Endothelial cell of umbilical vein (primary cell): ENCODE measurements at regions not wholly inside any gene's neighbourhood (a gene's known extent, or its start where the extent isn't known, plus 50 kb on each side); places are given as distances from the start of the nearest gene placed in this dataset.
A peak's percentile ranks its signal among the peaks of the same experiment; 100 is the strongest.
"Not testable (repeated sequence)": the region's sequence is repeated elsewhere in the genome, so short reads cannot be mapped to it uniquely, and the experiment has no call there.

Experiments
- BruUV-seq: library from RNA; stranded (reverse); fragments of 400-500 nt; replicated peaks from 2 replicates; lab custom pipeline; 2021; lab: Mats Ljungman, UMichigan
- CTCF ChIA-PET: fragments of 300-600, 350-600 bp; sonication (Branson Sonifier 250); formaldehyde crosslinking; loops from one replicate; lab custom pipeline; 2021; ENCODE audit warnings: antibody characterized with exemption, inconsistent platforms; lab: Charles Lee
- POLR2A ChIA-PET: fragments of 300-600, 350-600 bp; sonication (Branson Sonifier 250); formaldehyde crosslinking; loops from one replicate; lab custom pipeline; 2021; ENCODE audit warnings: antibody characterized with exemption, inconsistent platforms; lab: Charles Lee
- DNase-seq: peaks from one replicate; pipeline ENCODE4 v3.0.0-alpha.2; 2011; ENCODE audit warnings: low read depth, low spot score
- FAIRE-seq: peaks from 2 replicates; lab custom pipeline; 2011; peaks lifted over from hg19 to GRCh38; lab: Jason Lieb, UNC
- H2AFZ ChIP-seq: 2 replicates; pipeline ENCODE4 v1.6.0; 2012; ENCODE audit warnings: low read depth, low read length, control low read depth, inconsistent platforms
- H3K27ac ChIP-seq: 2 replicates; pipeline ENCODE4 v1.5.1; 2011; ENCODE audit warnings: low read depth, mild to moderate bottlenecking, control low read depth, low read length, moderate library complexity; ENCODE audit not compliant: insufficient read depth
- H3K27me3 ChIP-seq, 2 experiments: 2 replicates each; pipeline versions ENCODE4 v1.6.0 to v1.6.1; 2011; ENCODE audit warnings: low read length in 2 of 2, mixed read lengths in 1 of 2; ENCODE audit not compliant: control insufficient read depth in 2 of 2, insufficient read depth in 2 of 2
- H3K36me3 ChIP-seq, 2 experiments: 2 replicates in 1 of 2; 3 replicates in 1 of 2; pipeline ENCODE4 v1.5.1; 2011; ENCODE audit warnings: low read length in 2 of 2, mild to moderate bottlenecking in 1 of 2, moderate library complexity in 1 of 2; ENCODE audit not compliant: control insufficient read depth in 2 of 2, insufficient read depth in 2 of 2; ENCODE audit errors: extremely low read depth in 1 of 2
- H3K4me1 ChIP-seq: 3 replicates; pipeline ENCODE4 v1.5.1; 2011; ENCODE audit warnings: mild to moderate bottlenecking, low read length; ENCODE audit not compliant: control insufficient read depth, insufficient read depth; ENCODE audit errors: extremely low read depth
- H3K4me2 ChIP-seq: 2 replicates; pipeline ENCODE4 v1.6.1; 2011; ENCODE audit warnings: low read length, control low read depth, mixed read lengths; ENCODE audit not compliant: insufficient read depth
- H3K4me3 ChIP-seq, 3 experiments: fragments of 200-600 bp in 1 of 3; sonication (generic), shearing (Covaris generic) in 1 of 3; replicated peaks in 1 of 3; 2 replicates each; pipeline ENCODE4 v1.5.1; 2011 to 2016; ENCODE audit warnings: control low read depth in 3 of 3, low read length in 3 of 3, mild to moderate bottlenecking in 2 of 3, inconsistent platforms in 1 of 3, low read depth in 1 of 3, moderate library complexity in 1 of 3; ENCODE audit not compliant: insufficient read depth in 1 of 3
- H3K79me2 ChIP-seq: 2 replicates; pipeline ENCODE4 v1.6.0; 2012; ENCODE audit warnings: low read length, inconsistent platforms; ENCODE audit not compliant: control insufficient read depth, insufficient read depth
- H3K9ac ChIP-seq: replicated peaks from 2 replicates; pipeline ENCODE3; 2011; ENCODE audit warnings: low read length, control low read depth; ENCODE audit not compliant: insufficient read depth; ENCODE audit errors: extremely low read depth
- H3K9me1 ChIP-seq: replicated peaks from 3 replicates; pipeline ENCODE4 v1.6.0; 2011; ENCODE audit warnings: mild to moderate bottlenecking, low read length; ENCODE audit not compliant: control insufficient read depth, insufficient read depth; ENCODE audit errors: extremely low read depth
- H3K9me3 ChIP-seq: replicated peaks from 2 replicates; pipeline ENCODE4 v1.5.1; 2012; ENCODE audit warnings: low read length, inconsistent platforms; ENCODE audit not compliant: control insufficient read depth, insufficient read depth
- H4K20me1 ChIP-seq: replicated peaks from 2 replicates; pipeline ENCODE3; 2011; ENCODE audit warnings: mild to moderate bottlenecking, low read length; ENCODE audit not compliant: control insufficient read depth, insufficient read depth; ENCODE audit errors: extremely low read depth
- FOS ChIP-seq: IDR thresholded peaks from 2 replicates; pipeline ENCODE4 v1.6.1; 2011; ENCODE audit warnings: mild to moderate bottlenecking, low read length, moderate library complexity, borderline replicate concordance; ENCODE audit not compliant: insufficient read depth
- dilution Hi-C: fragments of 300-500 bp; cut with MboI; formaldehyde crosslinking; loops from one replicate; pipeline ENCODE4 v1.15.0; 2019; ENCODE audit warnings: low sequenced_read_pairs; ENCODE audit not compliant: extremely low pct_ligation_motif_present
- intact Hi-C: fragments of 100-400 bp; cut with micrococcal nuclease; formaldehyde crosslinking; loops from one replicate; pipeline ENCODE4 v1.10.0; 2022

- CTCF ChIA-PET, dilution Hi-C loops, H3K79me2 ChIP-seq, POLR2A ChIA-PET, H3K4me3 ChIP-seq, H3K9me1 ChIP-seq, intact Hi-C loops, BruUV-seq, H3K27ac ChIP-seq, H4K20me1 ChIP-seq, H3K4me1 ChIP-seq, H3K9ac ChIP-seq, H3K27me3 ChIP-seq, H2AFZ ChIP-seq, H3K36me3 ChIP-seq, H3K9me3 ChIP-seq, H3K4me2 ChIP-seq: not testable (repeated sequence)
- DNase-seq: peak; percentile 37
- peak; percentile 77 for FAIRE-seq
- peak; percentile 20 for TF ChIP-seq FOS
These were observed 90.9 kb downstream of the NAPG start for GRCh38 chr18:10616714-10617113.

GRCh38 chr18:10618797-10619196 is 93.0 kb downstream of the NAPG start:
- FAIRE-seq, H3K9me1 ChIP-seq, CTCF ChIA-PET, H3K27me3 ChIP-seq, H4K20me1 ChIP-seq, H3K4me1 ChIP-seq, H3K36me3 ChIP-seq, DNase-seq, H3K9me3 ChIP-seq, H3K4me3 ChIP-seq, POLR2A ChIA-PET, H3K79me2 ChIP-seq, H3K27ac ChIP-seq, H2AFZ ChIP-seq, BruUV-seq, H3K4me2 ChIP-seq, dilution Hi-C loops, H3K9ac ChIP-seq, intact Hi-C loops: not testable (repeated sequence)

- dilution Hi-C loops, BruUV-seq, H3K27me3 ChIP-seq: not testable (repeated sequence)
These were observed 93.5 kb downstream of the NAPG start for GRCh38 chr18:10619280-10619679.

GRCh38 chr18:10619833-10620232 is 94.0 kb downstream of the NAPG start:
- H3K9ac ChIP-seq, intact Hi-C loops, DNase-seq, FAIRE-seq, H3K27ac ChIP-seq, H3K36me3 ChIP-seq, H3K9me1 ChIP-seq, dilution Hi-C loops, H3K9me3 ChIP-seq, H3K4me3 ChIP-seq, H3K4me1 ChIP-seq, POLR2A ChIA-PET, H3K4me2 ChIP-seq, BruUV-seq, H2AFZ ChIP-seq, H3K27me3 ChIP-seq, CTCF ChIA-PET, H3K79me2 ChIP-seq, H4K20me1 ChIP-seq: not testable (repeated sequence)

More at GRCh38 chr18:10619280-10619679, 93.5 kb downstream of the NAPG start:
- H3K9ac ChIP-seq, H3K9me1 ChIP-seq, H3K4me2 ChIP-seq, FAIRE-seq, H3K9me3 ChIP-seq, CTCF ChIA-PET, H2AFZ ChIP-seq, H3K4me3 ChIP-seq, POLR2A ChIA-PET, H4K20me1 ChIP-seq, DNase-seq, H3K36me3 ChIP-seq, H3K79me2 ChIP-seq, H3K27ac ChIP-seq, H3K4me1 ChIP-seq, intact Hi-C loops: not testable (repeated sequence)
